ENCODE measurements at regions not wholly inside any gene's neighbourhood (a gene's known extent, or its start where the extent isn't known, plus 50 kb on each side); places are given as distances from the start of the nearest gene placed in this dataset.

DNA sequence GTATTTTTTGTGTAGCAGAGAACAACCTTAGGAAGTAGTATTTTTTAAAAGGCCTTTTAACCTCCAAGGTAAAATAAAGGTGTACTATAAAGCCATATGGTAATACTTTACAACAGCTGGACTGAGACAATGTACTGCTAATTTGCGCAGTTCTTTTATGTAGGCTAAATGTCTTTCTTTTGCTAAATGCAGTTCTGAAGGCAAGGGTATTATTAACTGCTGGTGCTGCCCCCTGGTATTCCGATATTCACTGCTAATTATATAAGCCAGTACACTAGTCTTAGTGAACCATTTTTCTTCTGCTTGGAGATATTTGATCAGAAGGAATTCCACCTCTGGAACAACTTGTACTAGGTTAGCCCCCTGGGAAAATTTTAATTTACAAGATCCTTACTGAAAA lies 272.0 kb upstream of the FERD3L start:
- in situ Hi-C loops (cut with MboI; ENCODE audit: low sequenced_read_pairs, unreplicated experiment), result no loop called here
- no peak for DNase-seq (ENCODE audit: low spot score)
- TF ChIP-seq, protein P1, sequence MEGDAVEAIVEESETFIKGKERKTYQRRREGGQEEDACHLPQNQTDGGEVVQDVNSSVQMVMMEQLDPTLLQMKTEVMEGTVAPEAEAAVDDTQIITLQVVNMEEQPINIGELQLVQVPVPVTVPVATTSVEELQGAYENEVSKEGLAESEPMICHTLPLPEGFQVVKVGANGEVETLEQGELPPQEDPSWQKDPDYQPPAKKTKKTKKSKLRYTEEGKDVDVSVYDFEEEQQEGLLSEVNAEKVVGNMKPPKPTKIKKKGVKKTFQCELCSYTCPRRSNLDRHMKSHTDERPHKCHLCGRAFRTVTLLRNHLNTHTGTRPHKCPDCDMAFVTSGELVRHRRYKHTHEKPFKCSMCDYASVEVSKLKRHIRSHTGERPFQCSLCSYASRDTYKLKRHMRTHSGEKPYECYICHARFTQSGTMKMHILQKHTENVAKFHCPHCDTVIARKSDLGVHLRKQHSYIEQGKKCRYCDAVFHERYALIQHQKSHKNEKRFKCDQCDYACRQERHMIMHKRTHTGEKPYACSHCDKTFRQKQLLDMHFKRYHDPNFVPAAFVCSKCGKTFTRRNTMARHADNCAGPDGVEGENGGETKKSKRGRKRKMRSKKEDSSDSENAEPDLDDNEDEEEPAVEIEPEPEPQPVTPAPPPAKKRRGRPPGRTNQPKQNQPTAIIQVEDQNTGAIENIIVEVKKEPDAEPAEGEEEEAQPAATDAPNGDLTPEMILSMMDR (IDR thresholded peaks at IDR 0.05; ENCODE audit: borderline replicate concordance, control extremely low read depth, extremely low read depth, insufficient read depth, missing control alignments), result no peak

DNA sequence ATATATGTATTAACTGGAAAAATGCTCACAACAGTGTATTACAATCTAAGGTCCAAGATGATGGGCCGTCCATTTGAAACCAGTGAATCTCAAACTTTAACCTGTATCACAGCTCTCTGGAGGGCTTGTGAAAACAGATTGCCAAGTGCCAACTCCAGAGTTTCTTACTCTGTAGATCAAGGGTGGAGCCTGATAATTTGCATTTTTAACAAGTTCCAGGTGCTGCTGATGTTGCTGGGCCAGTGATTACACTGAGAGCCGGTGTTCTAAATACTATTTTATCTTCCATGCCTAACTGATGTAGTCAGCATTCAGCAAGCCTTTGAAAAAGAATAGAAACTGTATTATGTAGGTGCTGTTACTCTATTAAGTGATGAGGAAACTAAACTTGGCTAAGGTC lies 269.9 kb upstream of the FERD3L start:
- no peak for DNase-seq (ENCODE audit: low spot score)
- in situ Hi-C loops (cut with MboI; ENCODE audit: low sequenced_read_pairs, unreplicated experiment), result no loop called here

DNA sequence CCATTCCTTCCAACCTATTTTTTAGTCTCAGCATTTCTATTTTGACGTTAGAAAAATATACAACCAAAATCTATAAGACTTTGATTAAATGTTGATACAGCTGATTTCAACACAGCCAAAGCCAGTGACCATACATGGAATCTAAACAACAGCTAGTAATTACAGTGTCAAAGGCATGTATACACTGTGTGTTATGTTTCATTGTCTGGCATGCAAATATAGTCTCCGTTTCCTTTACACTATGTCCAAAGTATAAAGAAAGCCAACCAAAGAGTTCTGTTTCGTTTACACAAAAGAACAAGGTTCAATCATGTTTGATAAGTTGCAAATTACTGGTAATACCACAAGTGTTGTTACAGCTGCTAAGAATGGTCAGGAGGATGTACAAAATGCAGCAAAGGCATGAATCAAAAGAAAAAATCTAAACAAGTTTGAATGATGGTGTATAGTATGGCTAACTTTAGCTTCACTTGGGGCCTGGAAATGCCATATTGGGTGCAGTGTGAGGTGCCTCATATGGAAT lies 268.3 kb upstream of the FERD3L start:
- in situ Hi-C loops (cut with MboI; ENCODE audit: low sequenced_read_pairs, unreplicated experiment), result no loop called here
- TF ChIP-seq, protein P1 (IDR thresholded peaks at IDR 0.05; ENCODE audit: borderline replicate concordance, control extremely low read depth, extremely low read depth, insufficient read depth, missing control alignments), result no peak
- DNase-seq (ENCODE audit: low spot score), result no peak

More for the DNA sequence above, 269.9 kb upstream of the FERD3L start:
- TF ChIP-seq, protein P1 (IDR thresholded peaks at IDR 0.05; ENCODE audit: borderline replicate concordance, control extremely low read depth, extremely low read depth, insufficient read depth, missing control alignments), result no peak

DNA sequence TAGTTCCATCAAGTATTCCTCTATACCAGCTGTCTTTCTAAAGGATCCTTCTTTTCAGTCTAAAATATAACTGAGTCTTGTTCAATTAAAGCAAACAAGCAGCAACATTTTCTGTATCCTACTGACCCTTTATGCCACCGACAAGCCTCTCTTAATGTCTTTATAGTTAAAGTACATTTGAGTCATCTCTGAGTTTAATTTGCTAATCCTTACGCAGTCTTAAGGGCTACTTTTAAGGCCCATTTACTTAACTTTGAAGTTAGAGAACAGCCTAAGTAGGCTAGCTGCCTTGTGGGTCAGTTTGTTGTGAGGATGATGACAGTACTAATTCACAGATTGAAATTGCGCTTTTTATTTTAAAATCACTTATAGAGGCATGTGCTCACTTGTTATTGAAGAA lies 265.5 kb upstream of the FERD3L start:
- TF ChIP-seq, protein P1 (IDR thresholded peaks at IDR 0.05; ENCODE audit: borderline replicate concordance, control extremely low read depth, extremely low read depth, insufficient read depth, missing control alignments), result no peak
- DNase-seq (ENCODE audit: low spot score), result no peak
- in situ Hi-C loops (cut with MboI; ENCODE audit: low sequenced_read_pairs, unreplicated experiment), result no loop called here

DNA sequence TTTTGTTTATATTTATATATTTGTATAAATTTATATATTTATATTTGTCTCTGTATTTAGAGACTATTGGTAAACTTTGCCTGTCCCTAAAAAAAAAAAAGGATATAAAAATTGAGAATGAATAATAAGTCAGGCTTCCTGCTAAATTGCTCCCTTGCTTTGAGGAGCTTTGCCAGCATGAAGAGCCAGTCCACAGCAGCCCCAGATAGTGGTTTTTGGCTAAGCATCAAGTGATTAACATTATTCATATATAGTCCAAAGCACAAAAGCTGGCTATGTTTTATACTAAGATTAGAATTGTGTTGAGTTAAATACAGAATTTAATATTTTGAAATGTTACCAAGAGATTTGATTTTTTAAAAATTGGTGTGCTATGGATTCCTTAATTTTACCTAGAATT lies 264.9 kb upstream of the FERD3L start:
- TF ChIP-seq, protein P1 (IDR thresholded peaks at IDR 0.05; ENCODE audit: borderline replicate concordance, control extremely low read depth, extremely low read depth, insufficient read depth, missing control alignments), result no peak
- DNase-seq (ENCODE audit: low spot score), result no peak
- in situ Hi-C loops (cut with MboI; ENCODE audit: low sequenced_read_pairs, unreplicated experiment), result no loop called here

DNA sequence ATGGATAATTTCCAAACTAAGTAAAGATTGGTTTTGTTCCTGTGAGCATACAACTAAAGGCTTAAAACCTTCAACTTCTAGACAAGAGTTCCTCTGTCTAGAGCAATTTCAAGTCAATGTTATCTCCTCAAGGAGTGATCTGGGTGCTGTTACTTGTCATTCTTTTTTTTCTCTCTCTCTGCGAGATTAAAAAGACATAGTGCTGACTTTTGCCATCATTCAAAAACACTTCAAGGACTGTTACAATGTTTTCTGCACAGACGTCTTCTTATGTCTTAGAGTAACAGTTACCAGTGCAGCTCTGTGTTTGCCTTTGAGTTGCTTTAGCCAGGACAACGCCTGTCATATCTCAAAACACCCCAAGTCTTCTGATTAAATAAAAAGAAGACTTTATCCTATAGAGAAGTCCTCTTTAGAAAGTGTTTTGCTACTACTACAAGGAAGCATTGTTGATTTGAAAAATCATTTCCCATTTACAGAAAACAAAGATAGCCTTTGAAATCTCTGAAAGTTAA lies 263.5 kb upstream of the FERD3L start:
- in situ Hi-C loops (cut with MboI; ENCODE audit: low sequenced_read_pairs, unreplicated experiment), result no loop called here
- no peak for DNase-seq (ENCODE audit: low spot score)
- TF ChIP-seq, protein P1 (IDR thresholded peaks at IDR 0.05; ENCODE audit: borderline replicate concordance, control extremely low read depth, extremely low read depth, insufficient read depth, missing control alignments), result no peak

Data from GM13976 (cell line).